Tibial nerve (tissue), 3 donors: ENCODE measurements at regions not wholly inside any gene's neighbourhood (a gene's known extent, or its start where the extent isn't known, plus 50 kb on each side); places are given as distances from the start of the nearest gene placed in this dataset.

ENCODE experiments used
- CTCF ChIP-seq, 5 experiments: fragments of 200-600 bp in 3 of 5; fragments of 450-650 bp in 2 of 5; sonication (generic) in 3 of 5; IDR thresholded peaks; one replicate each; pipeline ENCODE4 v1.5.1; 2016 to 2019; ENCODE audit warnings: antibody characterized with exemption in 5 of 5, mild to moderate bottlenecking in 3 of 5, moderate library complexity in 2 of 5
- POLR2A ChIP-seq, 2 donors: fragments of 450-650 bp; IDR thresholded peaks; one replicate each; pipeline ENCODE4 v1.6.1; 2017; ENCODE audit warnings: antibody characterized with exemption in 2 of 2, mild to moderate bottlenecking in 2 of 2, moderate library complexity in 2 of 2

GRCh38 chr17:77814091-77814772, 144.3 kb upstream of the TNRC6C start:
- no peak for TF ChIP-seq POLR2A (IDR thresholded peaks at IDR 0.05)
- TF ChIP-seq CTCF (IDR thresholded peaks at IDR 0.05): no peak
